B cell (primary cell): ENCODE measurements at regions not wholly inside any gene's neighbourhood (a gene's known extent, or its start where the extent isn't known, plus 50 kb on each side); places are given as distances from the start of the nearest gene placed in this dataset.

ENCODE experiments used
- EZH2 ChIP-seq: IDR thresholded peaks from 2 replicates; pipeline ENCODE4 v1.6.1; 2012; ENCODE audit warnings: borderline replicate concordance, low read depth, mild to moderate bottlenecking, moderate library complexity, low read length; ENCODE audit not compliant: insufficient read depth, poor library complexity, severe bottlenecking
- TF ChIP-seq, protein P1 (sequence below): fragments of 200-600 bp; IDR thresholded peaks from one replicate; pipeline ENCODE4 v1.8.0; 2022; ENCODE audit warnings: antibody characterized with exemption, mild to moderate bottlenecking

DNA sequence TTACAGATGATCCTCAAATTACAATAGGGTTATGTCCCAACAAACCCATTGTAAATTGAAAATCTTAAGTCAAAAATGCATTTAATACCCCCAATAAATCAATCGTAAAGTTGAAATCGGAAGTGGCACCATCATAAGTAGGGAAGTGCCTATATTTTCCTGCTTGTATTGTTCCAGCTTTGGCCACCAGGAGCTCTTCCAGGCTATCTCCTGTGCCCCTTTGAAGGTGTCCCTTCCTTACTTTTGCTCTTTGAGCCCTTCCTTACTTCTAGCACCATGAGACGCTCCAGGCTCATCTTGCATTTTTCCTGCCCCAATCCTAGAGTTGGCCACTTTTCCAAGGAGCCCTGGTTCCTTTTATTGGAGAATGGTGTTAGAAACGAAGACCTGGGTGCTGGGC, 163.0 kb upstream of the TSC22D1 start:
- TF ChIP-seq, protein P1, sequence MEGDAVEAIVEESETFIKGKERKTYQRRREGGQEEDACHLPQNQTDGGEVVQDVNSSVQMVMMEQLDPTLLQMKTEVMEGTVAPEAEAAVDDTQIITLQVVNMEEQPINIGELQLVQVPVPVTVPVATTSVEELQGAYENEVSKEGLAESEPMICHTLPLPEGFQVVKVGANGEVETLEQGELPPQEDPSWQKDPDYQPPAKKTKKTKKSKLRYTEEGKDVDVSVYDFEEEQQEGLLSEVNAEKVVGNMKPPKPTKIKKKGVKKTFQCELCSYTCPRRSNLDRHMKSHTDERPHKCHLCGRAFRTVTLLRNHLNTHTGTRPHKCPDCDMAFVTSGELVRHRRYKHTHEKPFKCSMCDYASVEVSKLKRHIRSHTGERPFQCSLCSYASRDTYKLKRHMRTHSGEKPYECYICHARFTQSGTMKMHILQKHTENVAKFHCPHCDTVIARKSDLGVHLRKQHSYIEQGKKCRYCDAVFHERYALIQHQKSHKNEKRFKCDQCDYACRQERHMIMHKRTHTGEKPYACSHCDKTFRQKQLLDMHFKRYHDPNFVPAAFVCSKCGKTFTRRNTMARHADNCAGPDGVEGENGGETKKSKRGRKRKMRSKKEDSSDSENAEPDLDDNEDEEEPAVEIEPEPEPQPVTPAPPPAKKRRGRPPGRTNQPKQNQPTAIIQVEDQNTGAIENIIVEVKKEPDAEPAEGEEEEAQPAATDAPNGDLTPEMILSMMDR, result no peak
- TF ChIP-seq EZH2, result no peak
